H1 (cell line): ENCODE measurements at regions not wholly inside any gene's neighbourhood (a gene's known extent, or its start where the extent isn't known, plus 50 kb on each side); places are given as distances from the start of the nearest gene placed in this dataset.

Experiments
- CTCF ChIA-PET: fragments of 300-600 bp; sonication (Branson Sonifier 250); formaldehyde crosslinking; loops from one replicate; lab custom pipeline; 2021; ENCODE audit not compliant: partially characterized antibody; lab: Charles Lee
- POLR2A ChIA-PET: fragments of 300-600 bp; sonication (Branson Sonifier 250); formaldehyde crosslinking; loops from one replicate; lab custom pipeline; 2021; ENCODE audit warnings: inconsistent platforms; ENCODE audit not compliant: partially characterized antibody; lab: Charles Lee
- DNase-seq, 2 experiments: peaks; one replicate each; pipeline versions ENCODE4 v3.0.0 to v3.0.0-alpha.2; 2010 to 2022; ENCODE audit warnings: low spot score in 2 of 2, low read depth in 1 of 2, mixed read lengths in 1 of 2
- FAIRE-seq: peaks from 2 replicates; lab custom pipeline; 2011; peaks lifted over from hg19 to GRCh38; lab: Jason Lieb, UNC
- H2AFZ ChIP-seq: 2 replicates; pipeline ENCODE4 v1.8.1; 2012; ENCODE audit warnings: low read length, inconsistent platforms
- H2AK5ac ChIP-seq: 2 replicates; pipeline ENCODE4 v1.6.1; 2013; ENCODE audit warnings: low read depth, low read length
- H2BK120ac ChIP-seq: replicated peaks from 2 replicates; pipeline ENCODE3; 2013; ENCODE audit warnings: low read depth, low read length, inconsistent platforms
- H2BK12ac ChIP-seq: 2 replicates; pipeline ENCODE4 v1.6.1; 2013; ENCODE audit warnings: low read depth, low read length
- H2BK15ac ChIP-seq: 2 replicates; pipeline ENCODE4 v1.6.1; 2013; ENCODE audit warnings: low read length
- H2BK20ac ChIP-seq: 2 replicates; pipeline ENCODE4 v1.6.1; 2013; ENCODE audit warnings: low read length
- H2BK5ac ChIP-seq: 2 replicates; pipeline ENCODE4 v1.6.1; 2013; ENCODE audit warnings: low read depth, low read length
- H3K14ac ChIP-seq: 2 replicates; pipeline ENCODE4 v1.6.1; 2013; ENCODE audit warnings: inconsistent platforms; ENCODE audit not compliant: insufficient read length
- H3K18ac ChIP-seq: 2 replicates; pipeline ENCODE4 v1.6.1; 2013; ENCODE audit warnings: low read length; ENCODE audit errors: extremely low read depth
- H3K23ac ChIP-seq: 2 replicates; pipeline ENCODE4 v1.6.1; 2013; ENCODE audit warnings: inconsistent platforms; ENCODE audit not compliant: insufficient read length
- H3K23me2 ChIP-seq: 2 replicates; pipeline ENCODE4 v1.6.1; 2013; ENCODE audit warnings: low read depth, low read length
- H3K27ac ChIP-seq: 2 replicates; pipeline ENCODE4 v1.6.1; 2011; ENCODE audit warnings: low read depth, low read length, inconsistent platforms
- H3K27me3 ChIP-seq, 4 experiments: replicated peaks in 1 of 4; 1 replicate in 1 of 4; 2 replicates in 3 of 4; pipeline versions ENCODE4 v1.6.1 to v1.8.1; 2011 to 2013; ENCODE audit warnings: low read length in 3 of 4, mild to moderate bottlenecking in 3 of 4, inconsistent platforms in 2 of 4, mixed read lengths in 2 of 4, moderate library complexity in 1 of 4; ENCODE audit not compliant: control insufficient read depth in 3 of 4, insufficient read depth in 3 of 4; ENCODE audit errors: extremely low read depth in 1 of 4
- H3K36me3 ChIP-seq, 4 experiments: 2 replicates each; pipeline versions ENCODE4 v1.6.1 to v1.8.1; 2011 to 2013; ENCODE audit warnings: mild to moderate bottlenecking in 4 of 4, low read length in 3 of 4, moderate library complexity in 2 of 4, control low read depth in 1 of 4, inconsistent platforms in 1 of 4; ENCODE audit not compliant: insufficient read depth in 4 of 4, control insufficient read depth in 2 of 4
- H3K4ac ChIP-seq: replicated peaks from 2 replicates; pipeline ENCODE3; 2013; ENCODE audit warnings: low read length, low read depth, mixed read lengths, inconsistent platforms; ENCODE audit not compliant: insufficient read length
- H3K4me1 ChIP-seq, 4 experiments: replicated peaks in 1 of 4; 1 replicate in 1 of 4; 2 replicates in 3 of 4; pipeline versions ENCODE4 v1.6.1 to v1.8.1; 2011 to 2013; ENCODE audit warnings: low read length in 3 of 4, inconsistent platforms in 2 of 4, mixed read lengths in 1 of 4; ENCODE audit not compliant: insufficient read depth in 4 of 4, control insufficient read depth in 3 of 4
- H3K4me2 ChIP-seq, 2 experiments: 2 replicates each; pipeline versions ENCODE4 v1.6.1 to v1.8.1; 2011 to 2013; ENCODE audit warnings: low read depth in 2 of 2, low read length in 2 of 2, control low read depth in 1 of 2, inconsistent platforms in 1 of 2, mild to moderate bottlenecking in 1 of 2; ENCODE audit not compliant: insufficient read depth in 1 of 2
- H3K4me3 ChIP-seq, 4 experiments: fragments of 200-600, 300-600 bp in 1 of 4; sonication (generic), shearing (Covaris generic), sonication (Bioruptor Twin) in 1 of 4; 2 replicates each; pipeline versions ENCODE4 v1.5.1 to v1.8.1; 2011 to 2016; ENCODE audit warnings: low read length in 4 of 4, low read depth in 3 of 4, control low read depth in 2 of 4, inconsistent platforms in 2 of 4, mild to moderate bottlenecking in 2 of 4, mixed read lengths in 1 of 4, moderate library complexity in 1 of 4; ENCODE audit not compliant: insufficient read depth in 2 of 4; ENCODE audit errors: extremely low read depth in 1 of 4
- H3K56ac ChIP-seq: replicated peaks from 2 replicates; pipeline ENCODE3; 2013; ENCODE audit warnings: low read depth, mild to moderate bottlenecking, mixed read lengths, low read length, inconsistent platforms; ENCODE audit not compliant: insufficient read length
- H3K79me1 ChIP-seq: 2 replicates; pipeline ENCODE4 v1.6.1; 2013; ENCODE audit warnings: low read depth, low read length, control low read depth
- H3K79me2 ChIP-seq, 2 experiments: 2 replicates each; pipeline versions ENCODE4 v1.6.1 to v1.8.1; 2012 to 2013; ENCODE audit warnings: low read length in 2 of 2, mild to moderate bottlenecking in 2 of 2, inconsistent platforms in 1 of 2; ENCODE audit not compliant: insufficient read depth in 2 of 2, control insufficient read depth in 1 of 2
- H3K9ac ChIP-seq, 4 experiments: replicated peaks in 1 of 4; 1 replicate in 1 of 4; 2 replicates in 3 of 4; pipeline versions ENCODE4 v1.6.1 to v1.8.1; 2011 to 2013; ENCODE audit warnings: low read depth in 3 of 4, low read length in 3 of 4, control low read depth in 2 of 4, mild to moderate bottlenecking in 2 of 4, moderate library complexity in 2 of 4, inconsistent platforms in 1 of 4; ENCODE audit errors: extremely low read depth in 1 of 4
- H3K9me3 ChIP-seq, 2 experiments: 2 replicates each; pipeline versions ENCODE4 v1.6.1 to v1.8.1; 2012 to 2013; ENCODE audit warnings: mild to moderate bottlenecking in 2 of 2, moderate library complexity in 2 of 2, control low read depth in 1 of 2, inconsistent platforms in 1 of 2, low read depth in 1 of 2, low read length in 1 of 2, mixed read lengths in 1 of 2; ENCODE audit not compliant: insufficient read depth in 2 of 2
- H4K20me1 ChIP-seq, 2 experiments: replicated peaks in 1 of 2; 2 replicates each; pipeline versions ENCODE3 to v1.8.1; 2011 to 2013; ENCODE audit warnings: inconsistent platforms in 2 of 2, low read length in 2 of 2, mild to moderate bottlenecking in 1 of 2; ENCODE audit not compliant: insufficient read depth in 2 of 2, control insufficient read depth in 1 of 2
- H4K5ac ChIP-seq: 2 replicates; pipeline ENCODE4 v1.6.1; 2013; ENCODE audit warnings: low read length, low read depth, mixed read lengths, inconsistent platforms; ENCODE audit not compliant: insufficient read length
- H4K8ac ChIP-seq: 2 replicates; pipeline ENCODE4 v1.8.0; 2013; ENCODE audit warnings: mild to moderate bottlenecking, moderate library complexity, low read length, inconsistent platforms; ENCODE audit not compliant: insufficient read depth; ENCODE audit errors: extremely low read depth
- H4K91ac ChIP-seq: replicated peaks from 2 replicates; pipeline ENCODE3; 2013; ENCODE audit warnings: low read length, mixed read lengths, inconsistent platforms; ENCODE audit not compliant: insufficient read length
- RBBP5 ChIP-seq: IDR thresholded peaks from 2 replicates; pipeline ENCODE4 v1.7.1; 2012; ENCODE audit warnings: low read depth, mild to moderate bottlenecking, inconsistent platforms, low read length, moderate library complexity, borderline replicate concordance

GRCh38 chr7:37504801-37505200, 56.1 kb upstream of the ELMO1 start:
- Histone ChIP-seq H3K4me1 (no peaks in the 10 kb centered on the region; a peak in 1 of 7 replicates), H3K27me3 (no peaks in the 10 kb centered on the region), H3K27ac (no peak overlapping the region), H4K8ac (no peak overlapping the region), H2AK5ac (no peak overlapping the region), H3K36me3 (no peaks in the 10 kb centered on the region), H3K4ac (no peak overlapping the region), H3K56ac (no peak overlapping the region), H2BK120ac (no peak overlapping the region), H4K91ac (no peak overlapping the region)
- FAIRE-seq (no peak), DNase-seq (no peak)
- POLR2A ChIA-PET, result interaction anchor here (0.8 to 1.4 kb wide), 2 partner anchors 8 to 13 kb away, joined by 3 to 4 read pairs; no protein-coding TSS in a partner anchor
- no peak for TF ChIP-seq RBBP5
- TF ChIP-seq, all 59 proteins: peak for 0
- no peaks in the 10 kb centered on the region for H3K9me3 ChIP-seq
- no peak overlapping the region for H4K5ac ChIP-seq
- H3K14ac ChIP-seq, result no peak overlapping the region
- no peak overlapping the region for H2BK15ac ChIP-seq
- H2BK5ac ChIP-seq, result no peak overlapping the region
- no peak overlapping the region for H2BK12ac ChIP-seq
- H4K20me1 ChIP-seq, result no peaks in the 10 kb centered on the region
- no peak overlapping the region for H3K9ac ChIP-seq
- no peaks in the 10 kb centered on the region for H3K23me2 ChIP-seq
- H3K79me1 ChIP-seq, result no peaks in the 10 kb centered on the region
- H3K79me2 ChIP-seq, result no peaks in the 10 kb centered on the region
- H3K23ac ChIP-seq, result no peak overlapping the region
- no peak overlapping the region for H3K4me2 ChIP-seq
- no peak overlapping the region for H2AFZ ChIP-seq
- CTCF ChIA-PET, result interaction anchor here (2.5 to 7.3 kb wide), 4 partner anchors 10 to 270 kb away, joined by 9 to 138 read pairs (median 58); no protein-coding TSS in a partner anchor
- H3K4me3 ChIP-seq, result no peak overlapping the region
- no peak overlapping the region for H2BK20ac ChIP-seq
- H3K18ac ChIP-seq, result no peak overlapping the region
